HG02623 (cell line): ENCODE measurements at regions not wholly inside any gene's neighbourhood (a gene's known extent, or its start where the extent isn't known, plus 50 kb on each side); places are given as distances from the start of the nearest gene placed in this dataset.

Experiments used
- ATAC-seq: cut with Tn5 transposase; IDR thresholded peaks from one replicate; pipeline ENCODE4 v1.9.1; 2021; ENCODE audit warnings: moderate library complexity; ENCODE audit not compliant: unreplicated experiment

- no peak for ATAC-seq
These were observed 229.7 kb downstream of the MAFB start for GRCh38 chr20:40459299-40459698.

- ATAC-seq, result no peak
These were observed 231.6 kb downstream of the MAFB start for GRCh38 chr20:40457404-40457803.

DNA sequence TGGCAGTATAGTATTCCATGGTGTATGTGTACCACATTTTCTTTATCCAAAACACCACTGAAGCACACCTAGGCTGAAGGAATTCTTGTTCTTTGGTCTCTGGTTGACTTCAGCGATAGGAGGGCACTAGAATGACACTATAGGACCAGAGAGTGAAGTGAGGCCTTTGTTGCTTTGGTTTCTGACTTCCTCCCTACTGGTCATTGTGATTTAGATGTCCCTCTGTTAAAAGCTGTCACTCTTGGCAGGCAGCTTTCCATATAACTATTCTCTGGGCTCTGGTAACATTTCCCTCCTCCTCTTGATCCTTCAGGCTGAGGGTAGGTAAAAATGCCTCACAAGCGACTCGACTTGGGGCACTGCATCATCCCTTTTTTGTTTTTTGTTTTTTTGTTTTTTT is 236.3 kb downstream of the MAFB start:
- no peak for ATAC-seq

- no peak for ATAC-seq
These were observed 237.5 kb downstream of the MAFB start for GRCh38 chr20:40451552-40451951.

DNA sequence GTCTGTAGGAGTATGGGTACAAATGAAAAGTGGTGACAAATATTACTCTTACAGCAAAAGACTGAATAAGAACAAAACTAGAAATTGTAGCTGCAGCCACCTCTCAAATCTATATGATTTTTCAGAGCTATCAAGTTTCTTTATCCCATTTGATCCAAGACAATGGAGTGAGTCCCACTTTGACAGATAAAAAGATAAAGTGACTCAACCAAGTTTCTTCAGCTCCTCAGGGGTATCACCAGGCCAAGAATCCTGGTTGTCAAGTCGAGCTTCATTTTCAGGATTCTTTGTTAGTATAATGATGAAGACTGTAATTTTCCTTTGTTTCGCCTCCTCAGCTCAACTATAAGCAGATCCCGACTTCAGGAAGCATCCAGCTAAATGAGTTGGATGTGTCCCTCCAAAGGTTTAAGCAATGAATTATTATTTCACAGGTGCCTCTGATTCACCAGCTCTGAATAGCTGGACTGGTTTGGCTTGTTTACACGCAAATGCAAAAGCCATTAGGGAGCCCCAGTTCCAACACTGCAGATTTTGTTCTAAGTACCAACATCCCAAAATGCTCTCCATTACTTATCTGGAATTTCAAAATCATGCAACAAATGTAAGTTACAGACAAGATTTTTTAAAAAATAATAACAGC is 238.9 kb downstream of the MAFB start:
- ATAC-seq, result no peak

GRCh38 chr20:40449144-40449690 is 239.8 kb downstream of the MAFB start:
- no peak for ATAC-seq

DNA sequence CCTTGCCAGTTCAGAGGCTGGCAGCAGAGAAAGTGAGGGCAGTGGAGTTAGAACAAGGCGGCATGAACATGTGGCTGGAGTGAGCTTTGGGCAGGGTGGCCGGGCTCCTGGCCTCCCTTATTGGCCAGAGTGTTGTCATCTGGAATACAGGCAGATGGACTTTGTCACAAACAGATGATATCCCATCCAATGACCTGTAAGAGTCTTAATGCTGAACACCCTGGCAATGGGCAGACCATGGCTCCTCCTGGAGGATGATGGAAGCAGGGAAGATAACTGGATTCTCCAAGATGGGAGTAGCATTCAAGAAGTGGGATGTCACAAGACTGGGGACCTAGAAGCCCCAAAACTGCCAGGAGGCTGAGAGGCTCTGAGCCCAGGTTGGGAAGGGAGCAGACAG is 242.1 kb downstream of the MAFB start:
- ATAC-seq, result no peak

GRCh38 chr20:40444516-40444915 is 244.5 kb downstream of the MAFB start:
- no peak for ATAC-seq

DNA sequence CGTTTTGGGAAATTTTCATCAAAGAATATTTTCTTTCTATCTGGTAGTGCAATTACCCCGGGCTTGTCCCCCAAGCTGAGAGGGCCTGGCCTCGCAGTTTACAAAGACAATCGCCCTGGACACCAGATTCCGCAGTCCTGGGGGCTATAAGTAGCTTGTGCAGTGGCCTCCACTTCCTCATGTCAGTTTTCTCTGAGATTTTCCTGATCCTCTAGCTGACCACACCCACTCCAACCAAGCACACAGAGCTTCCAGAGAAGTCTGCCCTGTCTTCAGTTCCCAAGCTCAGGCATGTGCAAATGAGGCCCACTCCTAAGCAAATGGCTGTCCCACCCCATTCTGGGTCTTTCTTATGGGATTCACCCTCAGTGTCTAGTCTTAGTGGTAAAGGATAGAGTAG is 245.3 kb downstream of the MAFB start:
- ATAC-seq, result no peak

- no peak for ATAC-seq
These were observed 246.7 kb downstream of the MAFB start for GRCh38 chr20:40442181-40442963.

- no peak for ATAC-seq
These were observed 247.3 kb downstream of the MAFB start for GRCh38 chr20:40441771-40442170.

DNA sequence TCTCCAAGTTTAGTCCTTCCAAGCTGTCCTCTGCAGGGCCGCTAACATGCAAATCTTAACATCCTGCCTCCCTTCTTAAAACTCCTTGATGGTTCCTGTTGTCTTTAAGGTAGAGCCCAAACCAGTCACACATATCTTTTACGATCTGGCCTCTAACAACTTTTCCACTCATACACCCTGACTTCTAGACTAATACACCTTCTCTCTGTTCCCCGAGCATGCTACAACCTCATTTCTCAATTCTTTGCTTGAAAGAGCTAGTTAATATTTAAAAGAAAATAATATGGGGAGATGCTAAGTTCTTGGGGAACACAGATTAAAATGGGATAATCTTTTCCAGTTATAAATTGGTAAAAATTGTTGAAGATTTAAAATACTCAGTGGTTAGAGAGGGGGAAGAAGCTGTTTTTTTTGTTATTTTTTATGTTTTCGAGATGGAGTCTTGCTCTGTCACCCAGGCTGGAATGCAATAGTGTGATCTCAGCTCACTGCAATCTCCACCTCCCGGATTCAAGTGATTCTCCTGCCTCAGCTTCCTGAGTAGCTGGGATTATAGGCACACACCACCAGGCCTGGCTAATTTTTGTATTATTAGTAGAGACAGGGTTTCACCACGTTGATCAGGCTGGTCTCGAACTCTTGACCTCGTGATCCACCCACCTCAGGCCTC is 250.7 kb downstream of the MAFB start:
- ATAC-seq, result no peak

DNA sequence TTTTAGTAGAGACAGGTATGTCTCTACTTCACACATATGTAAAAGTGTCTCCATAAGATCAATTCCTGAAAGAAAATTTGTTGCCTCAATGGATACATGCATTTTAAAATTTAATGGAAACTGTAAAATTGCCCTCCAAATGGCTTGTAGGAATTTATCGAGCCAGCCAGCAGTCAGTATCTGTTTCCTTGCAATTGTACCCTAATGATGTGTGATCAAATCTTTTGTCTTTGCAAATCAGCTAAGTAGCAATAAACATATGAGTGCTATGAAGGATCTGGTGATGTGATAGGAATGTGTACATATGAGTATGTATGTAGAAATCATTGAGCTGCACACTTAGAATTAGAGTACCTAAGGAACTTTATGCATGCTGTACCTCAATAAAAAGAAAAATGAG is 253.0 kb downstream of the MAFB start:
- no peak for ATAC-seq

- no peak for ATAC-seq
These were observed 253.7 kb downstream of the MAFB start for GRCh38 chr20:40435146-40435895.

GRCh38 chr20:40434122-40434521 is 254.9 kb downstream of the MAFB start:
- ATAC-seq, result no peak

- no peak for ATAC-seq
These were observed 255.6 kb downstream of the MAFB start for GRCh38 chr20:40433341-40433861.

DNA sequence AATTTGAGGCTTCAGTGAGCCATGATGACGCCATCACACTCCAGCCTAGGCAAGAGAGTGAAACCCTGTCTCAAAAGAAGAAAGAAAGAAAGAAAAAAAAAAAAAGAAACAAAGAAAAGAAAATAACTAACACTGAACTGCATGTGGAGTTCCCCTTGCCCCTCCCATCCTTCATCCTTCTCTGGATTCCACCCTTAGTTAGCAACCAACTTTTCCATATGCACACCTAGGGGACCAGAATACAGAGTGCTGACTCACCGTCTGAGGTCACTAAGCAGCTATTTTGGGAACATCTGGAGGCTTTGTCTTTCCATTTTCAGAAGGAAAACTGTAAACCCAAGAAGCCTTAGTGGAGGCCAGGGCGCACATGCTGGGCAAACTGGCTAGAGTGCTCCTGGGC is 257.4 kb downstream of the MAFB start:
- no peak for ATAC-seq

DNA sequence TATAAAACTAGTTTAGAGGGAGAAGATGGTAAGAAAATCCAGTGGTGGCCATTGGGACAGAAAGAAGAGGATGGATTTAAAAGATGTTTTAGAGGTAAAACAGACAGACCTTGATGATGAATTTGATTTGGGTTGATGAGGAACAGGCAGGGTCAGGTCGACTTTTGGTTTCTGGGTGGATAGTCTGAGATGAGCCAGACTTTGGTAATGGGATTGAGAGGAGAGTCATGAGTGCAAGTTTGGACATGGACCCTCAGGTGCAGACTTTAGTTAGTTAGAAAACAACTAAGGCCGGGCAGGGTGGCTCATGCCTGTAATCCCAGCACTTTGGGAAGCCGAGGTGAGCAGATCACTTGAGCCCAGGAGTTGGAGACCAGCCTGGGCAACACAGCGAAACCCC is 257.9 kb downstream of the MAFB start:
- no peak for ATAC-seq

DNA sequence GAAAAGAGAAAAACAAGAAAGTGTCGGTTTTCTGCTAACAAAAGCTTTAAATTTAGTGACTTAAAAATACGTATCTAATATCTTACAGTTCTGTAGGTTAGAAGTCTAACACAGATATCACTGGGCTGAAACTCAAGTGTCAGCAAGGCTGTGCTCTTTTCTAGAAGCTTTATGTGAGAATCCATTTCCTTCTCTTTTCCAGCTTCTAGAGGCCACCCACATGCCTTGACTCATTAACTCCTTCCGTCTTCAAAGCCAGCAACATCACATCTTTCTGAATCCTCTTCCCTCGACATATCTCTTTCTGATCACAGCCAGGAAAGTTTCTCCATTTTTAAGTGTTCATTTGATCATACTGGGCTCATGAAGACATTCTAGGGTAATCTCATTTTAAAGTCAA is 262.0 kb downstream of the MAFB start:
- ATAC-seq, result no peak

DNA sequence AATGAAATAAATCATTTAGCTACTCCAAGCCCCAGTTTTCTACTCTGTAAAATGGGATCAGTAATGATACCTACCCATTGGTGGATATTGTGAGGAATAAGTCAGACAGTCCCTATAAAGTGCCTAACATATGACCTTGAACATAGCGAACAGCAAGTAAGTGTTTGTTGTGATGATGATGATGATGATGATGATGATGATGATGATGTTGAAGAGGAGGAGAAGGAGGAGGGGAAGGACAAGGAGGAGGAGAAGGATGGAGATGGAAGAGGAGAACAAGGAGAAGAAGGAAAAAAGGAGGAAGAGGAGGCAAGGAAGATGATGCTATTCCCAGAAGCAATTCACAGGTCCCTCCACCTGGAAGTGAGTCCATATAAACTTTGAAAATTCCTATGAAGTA is 264.3 kb downstream of the MAFB start:
- no peak for ATAC-seq

- no peak for ATAC-seq
These were observed 266.4 kb downstream of the MAFB start for GRCh38 chr20:40422656-40423055.
